NCI-H128 (cell line): ENCODE measurements at regions not wholly inside any gene's neighbourhood (a gene's known extent, or its start where the extent isn't known, plus 50 kb on each side); places are given as distances from the start of the nearest gene placed in this dataset.
"Not testable (repeated sequence)": the region's sequence is repeated elsewhere in the genome, so short reads cannot be mapped to it uniquely, and the experiment has no call there.

ENCODE experiments used
- DNase-seq: peaks from one replicate; lab custom pipeline; 2025; ENCODE audit not compliant: unreplicated experiment; lab: John Stamatoyannopoulos, UW

GRCh38 chr2:239596253-239596652 is 195.4 kb upstream of the HDAC4 start:
- no peak for DNase-seq

GRCh38 chr2:239595726-239596125 is 194.9 kb upstream of the HDAC4 start:
- DNase-seq: no peak

DNA sequence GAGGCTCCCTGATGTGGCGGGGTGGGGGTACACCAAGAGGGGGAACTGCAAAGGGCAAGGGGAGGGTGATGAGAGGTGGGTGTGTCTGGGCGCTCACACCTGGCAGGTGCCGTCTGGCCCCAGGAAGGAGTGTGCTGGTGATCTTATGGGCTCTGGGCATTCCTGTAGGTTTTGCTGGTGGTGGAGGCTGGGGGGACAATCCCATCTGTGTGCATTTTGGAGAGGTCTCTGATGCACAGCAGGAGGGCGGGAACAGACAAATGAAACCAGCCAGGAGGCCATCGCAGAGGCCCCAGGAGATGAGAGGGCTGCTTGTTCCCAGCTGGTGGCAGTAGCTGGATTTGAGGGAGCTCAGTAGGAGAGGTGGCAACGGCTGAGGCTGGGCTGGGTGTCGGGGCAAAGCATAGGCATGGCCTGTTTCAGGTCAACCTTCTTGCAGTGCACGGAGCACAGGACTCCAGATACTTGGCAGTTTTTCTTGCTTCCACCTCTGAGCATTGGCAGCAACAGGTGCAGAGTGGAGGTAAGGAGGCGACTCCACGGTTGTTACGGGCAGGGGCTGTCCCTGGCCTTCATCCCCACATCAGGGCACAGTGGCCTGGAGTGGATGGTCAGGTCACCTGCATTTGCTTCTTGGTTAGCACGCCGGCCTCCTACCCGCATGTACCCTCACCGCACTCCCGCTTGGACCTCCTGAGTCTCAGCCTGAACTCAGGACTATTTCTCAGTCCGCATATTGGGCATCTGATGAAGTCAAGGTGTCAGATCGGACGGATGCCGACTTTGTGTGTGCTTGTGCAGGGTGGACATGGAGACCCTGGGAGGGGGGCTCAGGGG is 194.2 kb upstream of the HDAC4 start:
- no peak for DNase-seq

DNA sequence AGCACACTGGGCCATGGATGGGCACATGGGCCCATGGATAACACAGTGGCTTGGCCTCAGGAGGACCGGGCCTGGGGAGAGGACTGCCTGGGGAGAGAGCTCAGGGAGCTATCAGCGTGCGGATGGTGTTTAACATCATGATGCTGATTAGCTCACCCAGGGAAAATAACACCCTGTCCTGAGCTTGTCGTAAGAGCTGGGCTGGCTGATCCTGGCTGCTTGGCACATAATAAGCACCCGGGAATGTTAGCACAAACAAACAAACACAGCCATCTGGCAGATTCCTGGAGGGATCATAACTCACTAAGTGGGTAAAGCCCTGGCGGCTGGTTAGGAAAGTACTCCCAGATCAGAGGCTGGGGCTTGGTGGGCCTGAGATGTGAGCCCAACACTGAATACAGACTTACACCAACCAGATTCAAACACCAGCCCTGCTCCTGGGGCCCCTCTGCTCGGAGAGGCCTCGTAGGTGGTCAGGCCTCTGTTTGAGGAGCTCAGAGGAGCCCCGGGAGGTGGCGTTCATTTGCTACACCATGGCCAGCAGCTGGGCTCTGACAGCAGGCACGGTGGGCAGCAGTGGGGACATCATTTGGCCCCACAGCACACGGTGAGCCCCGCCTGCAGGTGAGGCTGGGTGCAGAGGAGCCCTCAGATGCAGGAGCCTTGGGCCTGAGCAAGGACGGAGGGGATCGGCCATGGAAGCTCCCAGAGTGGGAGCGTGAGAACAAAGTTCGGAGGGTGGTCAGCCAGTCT is 193.4 kb upstream of the HDAC4 start:
- no peak for DNase-seq

DNA sequence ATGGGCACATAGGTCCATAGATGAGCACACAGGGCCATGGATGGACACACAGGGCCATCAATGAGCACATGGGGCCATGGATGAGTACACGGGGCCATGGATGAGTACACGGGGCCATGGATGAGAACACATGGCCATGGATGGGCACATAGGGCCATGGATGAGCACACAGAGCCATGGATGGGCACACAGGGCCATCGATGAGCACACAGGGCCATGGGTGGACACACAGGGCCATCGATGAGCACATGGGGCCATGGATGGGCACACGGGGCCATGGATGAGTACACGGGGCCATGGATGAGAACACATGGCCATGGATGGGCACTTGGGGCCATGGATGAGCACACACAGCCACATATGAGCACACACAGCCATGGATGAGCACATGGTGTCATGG is 192.6 kb upstream of the HDAC4 start:
- DNase-seq: no peak

DNA sequence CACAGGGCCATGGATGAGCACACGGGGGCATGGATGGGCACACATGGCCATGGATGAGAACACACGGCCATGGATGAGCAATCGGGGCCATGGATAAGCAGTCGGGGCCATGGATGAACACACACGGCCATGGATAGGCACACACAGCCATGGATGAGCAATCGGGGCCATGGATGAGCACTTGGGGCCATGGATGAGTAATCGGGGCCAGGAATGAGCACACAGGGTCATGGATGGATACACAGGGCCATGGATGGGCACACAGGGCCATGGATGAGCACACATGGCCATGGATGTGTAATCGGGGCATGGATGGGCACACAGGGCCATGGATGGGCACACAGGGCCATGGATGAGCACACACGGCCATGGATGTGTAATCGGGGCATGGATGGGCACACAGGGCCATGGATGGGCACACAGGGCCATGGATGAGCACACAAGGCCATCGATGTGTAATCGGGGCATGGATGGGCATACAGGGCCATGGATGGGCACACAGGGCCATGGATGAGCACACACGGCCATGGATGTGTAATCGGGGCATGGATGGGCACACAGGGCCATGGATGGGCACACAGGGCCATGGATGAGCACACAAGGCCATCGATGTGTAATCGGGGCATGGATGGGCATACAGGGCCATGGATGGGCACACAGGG is 191.9 kb upstream of the HDAC4 start:
- not testable (repeated sequence) for DNase-seq

DNA sequence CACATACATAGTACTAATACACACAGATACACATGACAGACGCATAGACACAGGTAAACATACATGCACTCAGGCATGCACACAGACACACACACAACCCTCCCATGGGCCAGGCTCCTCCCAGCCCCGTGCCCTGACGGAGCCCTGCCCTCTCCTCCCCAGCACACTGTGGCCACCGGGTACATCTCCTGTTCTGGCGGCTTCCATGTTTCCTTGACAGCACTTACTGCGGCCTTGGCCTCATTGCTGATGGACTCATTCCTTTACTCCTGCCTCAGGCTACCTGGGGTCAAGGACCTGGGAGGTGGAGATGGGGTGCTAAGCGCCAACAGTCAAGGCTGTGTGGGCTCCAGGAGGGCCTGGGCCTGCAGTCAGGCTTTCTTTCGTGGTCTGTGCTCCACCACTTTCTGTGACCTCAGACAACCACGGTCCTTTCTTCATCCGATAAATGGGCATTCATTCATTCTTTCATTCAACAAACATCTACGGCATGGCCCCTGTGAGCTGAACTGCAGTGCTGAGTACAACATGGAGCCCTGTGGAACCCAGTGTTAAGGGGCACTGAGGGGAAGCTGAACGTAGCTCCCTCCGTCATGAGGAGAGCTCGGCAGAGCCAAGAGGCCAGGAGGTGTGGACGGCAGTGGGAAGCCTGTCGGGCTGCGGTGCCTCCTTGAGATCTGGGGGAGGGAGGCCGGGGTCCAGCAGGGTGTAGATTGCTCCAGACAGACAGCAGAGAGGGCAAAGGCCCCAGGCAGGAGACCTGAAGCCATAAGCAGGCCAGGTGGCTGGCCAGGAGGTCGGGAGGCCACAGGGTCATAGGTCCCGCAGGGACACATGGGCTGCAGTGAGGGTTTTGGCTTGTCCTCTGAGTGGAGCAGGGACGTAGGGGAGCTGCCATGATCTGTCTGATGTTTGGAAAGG is 190.4 kb upstream of the HDAC4 start:
- no peak for DNase-seq

DNA sequence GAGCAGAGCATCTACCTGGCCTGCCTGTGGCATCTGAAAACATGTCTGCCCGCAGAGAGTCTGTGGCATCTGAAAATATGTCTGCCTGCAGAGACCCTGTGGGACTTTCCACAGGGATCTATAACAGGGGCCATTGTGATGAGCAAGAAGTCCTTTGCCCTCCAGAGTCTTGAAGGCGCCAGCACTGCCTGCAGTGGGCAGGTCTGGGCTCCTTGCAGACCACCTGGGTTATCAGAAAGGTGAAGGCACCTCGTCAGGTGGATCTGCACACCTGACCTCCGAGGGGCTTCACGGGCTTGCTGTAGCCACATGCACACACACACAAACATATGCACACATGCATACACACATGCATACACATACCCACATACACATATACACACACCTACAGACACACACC is 189.5 kb upstream of the HDAC4 start:
- no peak for DNase-seq

DNA sequence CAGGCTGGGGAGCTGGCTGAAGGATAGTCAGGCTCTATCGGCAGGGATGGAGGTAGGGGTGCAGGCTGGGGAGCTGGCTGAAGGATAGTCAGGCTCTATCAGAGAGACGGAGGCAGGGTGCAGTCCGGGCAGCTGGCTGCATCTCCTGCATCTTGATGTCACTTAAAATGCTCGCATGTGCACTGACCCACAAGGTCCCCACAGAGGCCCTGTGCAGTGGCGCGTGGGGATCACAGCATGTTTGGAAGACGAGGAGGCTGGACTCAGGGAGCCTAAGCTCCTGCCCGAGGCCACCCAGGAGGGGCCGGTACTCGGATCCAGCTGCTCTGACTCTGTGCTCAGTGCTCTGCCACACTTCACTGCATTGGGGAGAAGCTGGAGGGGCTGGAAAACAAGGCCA is 189.0 kb upstream of the HDAC4 start:
- DNase-seq: no peak

- DNase-seq: no peak
Measured at GRCh38 chr2:239589270-239589825, 188.5 kb upstream of the HDAC4 start.

DNA sequence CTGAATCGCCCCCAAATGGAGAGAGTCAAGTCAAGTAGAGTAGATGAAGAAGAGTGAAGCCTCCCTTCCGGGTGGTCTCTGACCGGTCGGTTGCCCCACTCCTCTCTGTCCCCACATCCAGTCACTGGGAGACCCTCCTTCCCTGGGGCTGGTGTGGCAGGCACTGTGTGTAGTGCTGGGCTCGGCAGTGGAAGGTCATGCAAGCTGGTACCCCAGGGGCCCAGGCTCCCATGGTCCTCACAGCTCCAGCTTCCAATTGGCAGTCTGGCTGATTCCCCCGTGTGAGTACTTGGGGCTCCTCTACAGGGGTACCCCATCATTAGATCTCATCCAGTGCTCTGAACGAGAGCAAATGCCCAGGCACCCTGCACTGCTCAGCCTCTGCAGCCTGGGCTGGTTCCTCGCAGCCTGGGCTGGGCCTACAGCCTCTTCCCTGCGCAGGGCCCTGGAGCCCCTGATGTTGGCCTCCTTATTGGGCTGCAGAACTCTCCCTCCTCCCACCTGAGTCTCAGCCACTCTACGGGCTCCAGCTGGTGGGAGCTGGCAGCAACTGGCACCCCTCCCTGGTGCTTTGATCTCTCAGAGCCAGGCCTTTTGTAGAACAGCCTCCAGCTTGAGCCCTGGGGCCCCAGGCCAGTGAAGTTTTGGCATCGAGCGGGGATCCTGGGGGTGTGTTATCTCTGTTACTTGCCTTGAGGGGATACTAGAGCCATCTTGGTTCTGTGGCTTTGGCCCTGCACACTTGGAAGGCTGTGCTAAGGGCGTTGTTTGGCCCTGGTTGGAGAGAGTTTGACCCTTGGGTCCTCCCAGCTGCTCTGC is 187.8 kb upstream of the HDAC4 start:
- no peak for DNase-seq

- DNase-seq: no peak
Measured at GRCh38 chr2:239587841-239588240, 187.0 kb upstream of the HDAC4 start.

GRCh38 chr2:239587311-239587731 is 186.5 kb upstream of the HDAC4 start:
- DNase-seq: no peak

DNA sequence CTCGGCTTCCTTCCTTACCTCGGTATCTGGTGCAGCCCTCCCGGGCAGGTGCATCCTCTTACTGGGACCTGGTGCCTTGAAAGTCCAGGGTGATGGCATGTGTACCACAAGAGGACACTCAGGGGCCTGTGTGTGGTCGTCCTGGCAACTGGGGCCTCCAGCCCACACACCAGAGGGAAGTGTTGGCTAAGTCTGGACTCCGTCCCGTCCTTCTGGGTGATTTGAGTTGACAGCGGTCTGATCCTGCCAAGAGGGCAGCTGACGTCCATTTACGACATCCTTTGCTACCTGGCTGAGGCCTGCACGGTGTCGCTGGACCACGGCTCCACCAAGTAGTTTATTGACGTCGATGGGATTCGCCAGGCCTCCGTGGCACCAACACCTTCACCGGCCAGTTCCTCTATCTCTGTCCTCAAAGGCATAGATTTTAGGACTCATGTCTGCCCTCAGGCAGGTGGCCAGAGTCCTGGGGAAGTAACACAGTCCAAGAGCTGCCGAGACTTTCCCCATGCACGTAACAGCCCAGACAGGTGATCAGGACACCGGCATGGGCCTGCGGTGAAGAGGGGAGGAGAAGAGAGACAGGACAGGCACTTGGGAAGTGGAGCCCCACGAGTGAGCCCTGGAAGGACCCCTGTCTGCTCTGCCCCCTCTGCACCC is 186.0 kb upstream of the HDAC4 start:
- no peak for DNase-seq

- DNase-seq: no peak
Measured at GRCh38 chr2:239585422-239585821, 184.6 kb upstream of the HDAC4 start.

DNA sequence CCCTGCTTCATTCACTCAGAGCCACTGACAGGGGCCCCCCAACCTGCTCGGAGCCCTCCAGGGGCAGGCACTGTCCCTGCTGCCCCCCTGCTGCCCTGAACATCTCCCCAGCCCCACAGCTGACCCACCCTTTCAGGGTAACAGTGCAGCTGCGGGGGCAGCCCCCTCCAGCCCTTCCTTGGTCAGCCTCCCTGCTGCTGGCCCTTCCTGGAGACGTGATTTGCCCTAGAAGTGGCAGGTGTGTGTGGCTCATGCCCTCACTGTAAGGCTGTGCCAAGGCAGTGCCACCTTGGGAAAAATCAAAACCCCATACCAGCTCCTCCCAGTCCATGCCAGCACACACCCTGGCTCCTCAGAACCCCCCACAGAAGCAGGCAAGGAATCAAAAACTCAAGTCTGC is 184.2 kb upstream of the HDAC4 start:
- no peak for DNase-seq

- DNase-seq: no peak
Measured at GRCh38 chr2:239583879-239584859, 183.3 kb upstream of the HDAC4 start.
